ELF-1 (cell line): ENCODE measurements at regions not wholly inside any gene's neighbourhood (a gene's known extent, or its start where the extent isn't known, plus 50 kb on each side); places are given as distances from the start of the nearest gene placed in this dataset.

Experiments
- DNase-seq: peaks from one replicate; pipeline ENCODE4 v3.0.0-alpha.2; 2016; ENCODE audit warnings: low read depth, low spot score

GRCh38 chr9:17018540-17019196 lies 116.2 kb upstream of the CNTLN start:
- DNase-seq = no peak

GRCh38 chr9:17017931-17018491 lies 116.8 kb upstream of the CNTLN start:
- no peak for DNase-seq

GRCh38 chr9:17013891-17014290 lies 120.9 kb upstream of the CNTLN start:
- DNase-seq = no peak

- DNase-seq = no peak
These were observed 121.8 kb upstream of the CNTLN start for GRCh38 chr9:17013010-17013409.

- DNase-seq = no peak
These were observed 123.0 kb upstream of the CNTLN start for GRCh38 chr9:17011880-17012279.

- no peak for DNase-seq
These were observed 125.8 kb upstream of the CNTLN start for GRCh38 chr9:17009071-17009470.

- no peak for DNase-seq
These were observed 129.6 kb upstream of the CNTLN start for GRCh38 chr9:17005056-17005823.

- no peak for DNase-seq
These were observed 130.3 kb upstream of the CNTLN start for GRCh38 chr9:17004500-17004899.

- no peak for DNase-seq
These were observed 131.1 kb upstream of the CNTLN start for GRCh38 chr9:17003576-17004240.

- no peak for DNase-seq
These were observed 126.5 kb upstream of the BNC2 start for GRCh38 chr9:16996901-16997491.

GRCh38 chr9:16992138-16992537 lies 121.7 kb upstream of the BNC2 start:
- no peak for DNase-seq

- DNase-seq = no peak
These were observed 116.6 kb upstream of the BNC2 start for GRCh38 chr9:16987026-16987425.

GRCh38 chr9:16986556-16986955 lies 116.1 kb upstream of the BNC2 start:
- DNase-seq = no peak

- DNase-seq = peak; percentile 23
These were observed 115.3 kb upstream of the BNC2 start for GRCh38 chr9:16985559-16986348.

GRCh38 chr9:16982780-16983310 lies 112.4 kb upstream of the BNC2 start:
- no peak for DNase-seq

GRCh38 chr9:16976427-16976826 lies 106.0 kb upstream of the BNC2 start:
- no peak for DNase-seq

- DNase-seq = no peak
These were observed 104.0 kb upstream of the BNC2 start for GRCh38 chr9:16974436-16974835.

GRCh38 chr9:16970321-16970720 lies 99.9 kb upstream of the BNC2 start:
- DNase-seq = no peak

- no peak for DNase-seq
These were observed 93.8 kb upstream of the BNC2 start for GRCh38 chr9:16964228-16964627.

GRCh38 chr9:16960084-16960483 lies 89.6 kb upstream of the BNC2 start:
- DNase-seq = no peak

- DNase-seq = no peak
These were observed 88.9 kb upstream of the BNC2 start for GRCh38 chr9:16959391-16959790.
